Neuronal stem cell (in vitro differentiated cells): ENCODE measurements at regions not wholly inside any gene's neighbourhood (a gene's known extent, or its start where the extent isn't known, plus 50 kb on each side); places are given as distances from the start of the nearest gene placed in this dataset.
A peak's percentile ranks its signal among the peaks of the same experiment; 100 is the strongest.
"Not testable (repeated sequence)": the region's sequence is repeated elsewhere in the genome, so short reads cannot be mapped to it uniquely, and the experiment has no call there.

Experiments used
- DNase-seq: peaks from one replicate; pipeline ENCODE4 v3.0.0-alpha.2; 2013; ENCODE audit warnings: low spot score
- H2AFZ ChIP-seq: one replicate; pipeline ENCODE4 v1.6.1; 2013; ENCODE audit warnings: mild to moderate bottlenecking, low read length, inconsistent platforms
- H2AK5ac ChIP-seq: 2 replicates; pipeline ENCODE4 v1.6.1; 2013; ENCODE audit warnings: low read depth, mild to moderate bottlenecking, inconsistent platforms, low read length, moderate library complexity, mixed read lengths
- H2BK120ac ChIP-seq: 2 replicates; pipeline ENCODE4 v1.6.1; 2013; ENCODE audit warnings: low read depth, mild to moderate bottlenecking, inconsistent platforms, low read length, moderate library complexity, mixed read lengths
- H2BK12ac ChIP-seq: one replicate; pipeline ENCODE4 v1.6.1; 2013; ENCODE audit warnings: low read length, inconsistent platforms
- H2BK15ac ChIP-seq: 2 replicates; pipeline ENCODE4 v1.6.1; 2013; ENCODE audit warnings: mild to moderate bottlenecking, low read length, inconsistent platforms, mixed read lengths
- H2BK5ac ChIP-seq: one replicate; pipeline ENCODE4 v1.6.1; 2013; ENCODE audit warnings: inconsistent platforms, mild to moderate bottlenecking, low read length, moderate library complexity
- H3K14ac ChIP-seq: one replicate; pipeline ENCODE4 v1.6.1; 2013; ENCODE audit warnings: low read length, inconsistent platforms
- H3K18ac ChIP-seq: 2 replicates; pipeline ENCODE4 v1.6.1; 2013; ENCODE audit warnings: low read length, inconsistent platforms
- H3K23ac ChIP-seq: 2 replicates; pipeline ENCODE4 v1.6.1; 2013; ENCODE audit warnings: low read depth, mild to moderate bottlenecking, mixed read lengths, low read length, inconsistent platforms; ENCODE audit not compliant: poor library complexity
- H3K27ac ChIP-seq: replicated peaks from 3 replicates; pipeline ENCODE4 v1.5.1; 2013; ENCODE audit warnings: low read length, inconsistent platforms
- H3K27me3 ChIP-seq, 3 experiments: 2 replicates each; pipeline ENCODE4 v1.6.1; 2013; ENCODE audit warnings: low read length in 3 of 3, mild to moderate bottlenecking in 2 of 3, inconsistent platforms in 1 of 3, low read depth in 1 of 3, mixed read lengths in 1 of 3, moderate library complexity in 1 of 3; ENCODE audit not compliant: control insufficient read depth in 3 of 3, insufficient read depth in 3 of 3
- H3K36me3 ChIP-seq, 2 donors: replicated peaks in 1 of 2; 2 replicates each; pipeline ENCODE4 v1.6.1; 2013; ENCODE audit warnings: low read length in 2 of 2; ENCODE audit not compliant: control insufficient read depth in 2 of 2, insufficient read depth in 2 of 2
- H3K4ac ChIP-seq: 2 replicates; pipeline ENCODE4 v1.6.1; 2013; ENCODE audit warnings: inconsistent platforms, mild to moderate bottlenecking, low read length, moderate library complexity
- H3K4me1 ChIP-seq, 2 donors: 1 replicate in 1 of 2; 2 replicates in 1 of 2; pipeline ENCODE4 v1.6.1; 2013; ENCODE audit warnings: low read length in 2 of 2, low read depth in 1 of 2; ENCODE audit not compliant: control insufficient read depth in 2 of 2, insufficient read depth in 1 of 2
- H3K4me2 ChIP-seq: one replicate; pipeline ENCODE4 v1.6.1; 2013; ENCODE audit warnings: mild to moderate bottlenecking, low read length, inconsistent platforms; ENCODE audit not compliant: insufficient read depth, poor library complexity, severe bottlenecking
- H3K4me3 ChIP-seq, 2 donors: 2 replicates each; pipeline ENCODE4 v1.5.1; 2013; ENCODE audit warnings: low read length in 2 of 2, mild to moderate bottlenecking in 2 of 2, inconsistent platforms in 1 of 2, moderate library complexity in 1 of 2
- H3K79me1 ChIP-seq: one replicate; pipeline ENCODE4 v1.6.1; 2013; ENCODE audit warnings: low read depth, mild to moderate bottlenecking, inconsistent platforms, low read length, moderate library complexity
- H3K9ac ChIP-seq: one replicate; pipeline ENCODE4 v1.6.1; 2013; ENCODE audit warnings: mild to moderate bottlenecking, low read depth, low read length, inconsistent platforms; ENCODE audit not compliant: poor library complexity
- H3K9me3 ChIP-seq, 2 donors: replicated peaks in 1 of 2; 2 replicates each; pipeline versions ENCODE3 to v1.6.1; 2013; ENCODE audit warnings: low read length in 2 of 2, mild to moderate bottlenecking in 2 of 2, inconsistent platforms in 1 of 2, low read depth in 1 of 2, mixed read lengths in 1 of 2, moderate library complexity in 1 of 2; ENCODE audit not compliant: control insufficient read depth in 2 of 2, insufficient read depth in 1 of 2
- H4K8ac ChIP-seq: one replicate; pipeline ENCODE4 v1.6.1; 2013; ENCODE audit warnings: low read depth, mild to moderate bottlenecking, inconsistent platforms, low read length, moderate library complexity
- H4K91ac ChIP-seq: one replicate; pipeline ENCODE4 v1.6.1; 2013; ENCODE audit warnings: low read length, low read depth, mild to moderate bottlenecking, inconsistent platforms; ENCODE audit not compliant: poor library complexity
- WGBS, 2 donors: extraction: QIAGEN DNeasy Blood & Tissue Kit; methylation state at CpG; one replicate each; pipeline ENCODE4 v1.1.7; 2013; ENCODE audit warnings: missing lambda C conversion rate in 2 of 2, mixed read lengths in 1 of 2; ENCODE audit not compliant: insufficient read length in 2 of 2, insufficient replicate concordance in 1 of 2; ENCODE audit errors: extremely low coverage in 2 of 2; 5-methylcytosine and 5-hydroxymethylcytosine counted together

GRCh38 chr4:126513596-126513995, 1119.2 kb upstream of the INTU start:
- no peak overlapping the region for H2BK12ac ChIP-seq
- H3K4me1 ChIP-seq: no peaks in the 10 kb centered on the region
- no peak overlapping the region for H2AK5ac ChIP-seq
- no peak overlapping the region for H3K23ac ChIP-seq
- H3K27me3 ChIP-seq: no peaks in the 10 kb centered on the region
- H3K4me3 ChIP-seq: no peak overlapping the region
- H3K4ac ChIP-seq: no peak overlapping the region
- H4K91ac ChIP-seq: no peak overlapping the region
- H3K36me3 ChIP-seq: no peaks in the 10 kb centered on the region
- H3K14ac ChIP-seq: no peak overlapping the region
- H2BK120ac ChIP-seq: no peak overlapping the region
- H3K27ac ChIP-seq: no peak overlapping the region
- H2BK5ac ChIP-seq: no peak overlapping the region
- no peak overlapping the region for H3K18ac ChIP-seq
- no peak overlapping the region for H3K9ac ChIP-seq
- no peak for DNase-seq
- no peaks in the 10 kb centered on the region for H3K79me1 ChIP-seq
- H4K8ac ChIP-seq: no peak overlapping the region
- H2BK15ac ChIP-seq: no peak overlapping the region
- peak overlapping the region; percentile 27 for H2AFZ ChIP-seq
- H3K4me2 ChIP-seq: no peak overlapping the region
- H3K9me3 ChIP-seq: no peaks in the 10 kb centered on the region

DNA sequence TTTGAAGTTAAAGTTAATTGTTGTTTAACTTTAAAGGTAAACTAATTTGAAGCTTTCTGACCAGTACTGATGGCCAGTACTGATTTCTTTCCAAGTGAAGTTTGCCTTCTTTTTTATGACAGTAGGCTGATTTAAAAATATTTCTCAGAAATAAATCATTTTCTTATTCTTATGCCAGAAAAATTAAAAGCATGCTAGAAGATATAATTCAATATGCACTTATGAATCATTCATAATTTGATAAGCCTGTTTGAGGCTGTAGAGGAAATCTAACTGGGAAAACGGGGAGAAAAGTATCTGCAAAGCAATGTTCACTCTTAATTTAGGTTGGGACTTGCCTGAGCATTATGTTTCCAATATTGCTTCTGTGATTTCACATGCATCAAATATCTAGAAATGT, 1112.0 kb upstream of the INTU start:
- no CpG with 5 or more reads among the region's 1 CpG for WGBS, 2 donors

GRCh38 chr4:126525400-126525799, 1107.4 kb upstream of the INTU start:
- not testable (repeated sequence) for H2AK5ac ChIP-seq, H3K18ac ChIP-seq, H3K14ac ChIP-seq, H2BK12ac ChIP-seq, H3K9ac ChIP-seq, H3K79me1 ChIP-seq, H3K23ac ChIP-seq, H3K4me1 ChIP-seq, H3K4ac ChIP-seq, H3K9me3 ChIP-seq, H3K4me2 ChIP-seq, H2AFZ ChIP-seq, H3K27me3 ChIP-seq, H4K91ac ChIP-seq, H2BK5ac ChIP-seq, H2BK15ac ChIP-seq, DNase-seq, H3K36me3 ChIP-seq, H3K27ac ChIP-seq, H3K4me3 ChIP-seq, H4K8ac ChIP-seq, H2BK120ac ChIP-seq
- no CpG with 5 or more reads among the region's 2 CpGs for WGBS, 2 donors

More for the DNA sequence above, 1112.0 kb upstream of the INTU start:
- H2BK5ac ChIP-seq: no peak overlapping the region
- H3K14ac ChIP-seq: no peak overlapping the region
- H3K9me3 ChIP-seq: no peaks in the 10 kb centered on the region
- no peak overlapping the region for H3K9ac ChIP-seq
- H4K8ac ChIP-seq: no peak overlapping the region
- DNase-seq: no peak
- no peaks in the 10 kb centered on the region for H3K36me3 ChIP-seq
- no peak overlapping the region for H2BK12ac ChIP-seq
- no peaks in the 10 kb centered on the region for H3K4me1 ChIP-seq
- H3K27me3 ChIP-seq: no peaks in the 10 kb centered on the region
- H2BK120ac ChIP-seq: no peak overlapping the region
- no peak overlapping the region for H3K18ac ChIP-seq
- H2AK5ac ChIP-seq: no peak overlapping the region
- H2BK15ac ChIP-seq: no peak overlapping the region
- H3K4me2 ChIP-seq: no peak overlapping the region
- no peak overlapping the region for H3K4ac ChIP-seq
- H4K91ac ChIP-seq: no peak overlapping the region
- H3K4me3 ChIP-seq: no peak overlapping the region
- H3K79me1 ChIP-seq: no peaks in the 10 kb centered on the region
- no peak overlapping the region for H3K27ac ChIP-seq
- no peak overlapping the region for H3K23ac ChIP-seq
- H2AFZ ChIP-seq: no peak overlapping the region

GRCh38 chr4:126526335-126526734, 1106.4 kb upstream of the INTU start:
- Histone ChIP-seq H3K4ac (no peak overlapping the region), H3K27ac (no peak overlapping the region), H2AFZ (no peak overlapping the region), H4K8ac (no peak overlapping the region), H3K23ac (no peak overlapping the region), H4K91ac (no peak overlapping the region), H2AK5ac (no peak overlapping the region), H3K18ac (no peak overlapping the region), H3K9me3 (peaks cover 2 to 5% of the 10 kb centered on the region in 2 donors), H2BK15ac (no peak overlapping the region), H3K14ac (no peak overlapping the region), H3K4me3 (no peak overlapping the region), H2BK5ac (no peak overlapping the region), H3K27me3 (no peaks in the 10 kb centered on the region), H3K36me3 (no peaks in the 10 kb centered on the region), H3K9ac (no peak overlapping the region), H3K4me1 (no peaks in the 10 kb centered on the region), H3K79me1 (no peaks in the 10 kb centered on the region), H2BK12ac (no peak overlapping the region), H3K4me2 (no peak overlapping the region), H2BK120ac (no peak overlapping the region)
- no CpG with 5 or more reads among the region's 2 CpGs for WGBS, 2 donors
- no peak for DNase-seq
